Testis (tissue), 2 donors: ENCODE measurements at regions not wholly inside any gene's neighbourhood (a gene's known extent, or its start where the extent isn't known, plus 50 kb on each side); places are given as distances from the start of the nearest gene placed in this dataset.

ENCODE experiments used
- DNase-seq: peaks from one replicate; pipeline ENCODE4 v3.0.0-alpha.2; 2019
- H3K27ac ChIP-seq, 2 donors: fragments of 200-600 bp; sonication (generic); one replicate each; pipeline ENCODE4 v1.5.1; 2019
- H3K27me3 ChIP-seq: fragments of 200-600 bp; sonication (generic); one replicate; pipeline ENCODE4 v1.5.1; 2019
- H3K36me3 ChIP-seq: fragments of 200-600 bp; sonication (generic); one replicate; pipeline ENCODE4 v1.5.1; 2017; ENCODE audit warnings: low read depth; ENCODE audit errors: missing control alignments
- H3K4me1 ChIP-seq: fragments of 200-600 bp; sonication (generic); one replicate; pipeline ENCODE4 v1.5.1; 2019
- H3K4me3 ChIP-seq, 2 donors: fragments of 200-600 bp; sonication (generic); one replicate each; pipeline ENCODE4 v1.5.1; 2017 to 2019
- H3K9me3 ChIP-seq: fragments of 200-600 bp; sonication (generic); one replicate; pipeline ENCODE4 v1.5.1; 2017
- POLR2A ChIP-seq: fragments of 450-650 bp; IDR thresholded peaks from one replicate; pipeline ENCODE4 v1.6.1; 2017; ENCODE audit warnings: antibody characterized with exemption, mild to moderate bottlenecking, moderate library complexity
- WGBS, 2 donors: methylation state at CpG; one replicate each; pipeline ENCODE4 v1.1.5; 2018; 5-methylcytosine and 5-hydroxymethylcytosine counted together
- intact Hi-C: fragments of 100-400 bp; cut with DNase I; formaldehyde crosslinking; loops from one replicate; pipeline ENCODE4 v1.15.1; 2023; ENCODE audit warnings: low total_unique reads
- TF ChIP-seq, protein P1 (sequence below), 3 experiments: fragments of 450-650 bp in 2 of 3; fragments of 200-600 bp in 1 of 3; sonication (generic) in 1 of 3; IDR thresholded peaks; one replicate each; pipeline ENCODE4 v1.5.1; 2016 to 2019; ENCODE audit warnings: antibody characterized with exemption in 3 of 3, mild to moderate bottlenecking in 2 of 3, moderate library complexity in 1 of 3

DNA sequence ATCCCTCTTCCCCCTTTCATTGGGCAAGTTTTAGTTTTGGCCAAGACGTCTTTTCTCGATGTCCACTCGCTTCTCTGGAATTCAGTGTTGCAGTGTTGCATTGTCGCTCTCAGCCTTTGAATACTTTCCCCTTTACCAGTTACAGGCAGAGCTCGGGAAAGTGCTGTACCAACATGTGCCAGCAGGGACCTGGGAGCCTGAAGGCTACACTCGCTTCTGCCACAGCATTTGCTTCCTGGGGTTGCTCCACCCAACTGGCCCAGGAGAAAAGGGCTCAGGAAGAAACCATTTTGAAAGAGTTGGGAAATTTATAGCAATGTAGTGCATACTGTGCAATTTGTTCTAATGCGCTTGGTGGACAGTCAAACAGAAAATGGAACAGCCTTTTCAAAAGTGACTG lies 78.6 kb downstream of the LINC00237 start:
- H3K36me3 ChIP-seq, result no peaks in the 10 kb centered on the region
- intact Hi-C loops, result no loop called here
- no peak for DNase-seq
- TF ChIP-seq POLR2A, result no peak
- TF ChIP-seq, protein P1, sequence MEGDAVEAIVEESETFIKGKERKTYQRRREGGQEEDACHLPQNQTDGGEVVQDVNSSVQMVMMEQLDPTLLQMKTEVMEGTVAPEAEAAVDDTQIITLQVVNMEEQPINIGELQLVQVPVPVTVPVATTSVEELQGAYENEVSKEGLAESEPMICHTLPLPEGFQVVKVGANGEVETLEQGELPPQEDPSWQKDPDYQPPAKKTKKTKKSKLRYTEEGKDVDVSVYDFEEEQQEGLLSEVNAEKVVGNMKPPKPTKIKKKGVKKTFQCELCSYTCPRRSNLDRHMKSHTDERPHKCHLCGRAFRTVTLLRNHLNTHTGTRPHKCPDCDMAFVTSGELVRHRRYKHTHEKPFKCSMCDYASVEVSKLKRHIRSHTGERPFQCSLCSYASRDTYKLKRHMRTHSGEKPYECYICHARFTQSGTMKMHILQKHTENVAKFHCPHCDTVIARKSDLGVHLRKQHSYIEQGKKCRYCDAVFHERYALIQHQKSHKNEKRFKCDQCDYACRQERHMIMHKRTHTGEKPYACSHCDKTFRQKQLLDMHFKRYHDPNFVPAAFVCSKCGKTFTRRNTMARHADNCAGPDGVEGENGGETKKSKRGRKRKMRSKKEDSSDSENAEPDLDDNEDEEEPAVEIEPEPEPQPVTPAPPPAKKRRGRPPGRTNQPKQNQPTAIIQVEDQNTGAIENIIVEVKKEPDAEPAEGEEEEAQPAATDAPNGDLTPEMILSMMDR (IDR thresholded peaks at IDR 0.05), result no peak
- H3K4me3 ChIP-seq, result no peak overlapping the region
- H3K27me3 ChIP-seq, result no peaks in the 10 kb centered on the region
- no peaks in the 10 kb centered on the region for H3K9me3 ChIP-seq
- WGBS, 2 donors, result 57 to 64% methylated on average over 7 of the region's 7 CpGs
- no peaks in the 10 kb centered on the region for H3K4me1 ChIP-seq
- H3K27ac ChIP-seq, result no peak overlapping the region

DNA sequence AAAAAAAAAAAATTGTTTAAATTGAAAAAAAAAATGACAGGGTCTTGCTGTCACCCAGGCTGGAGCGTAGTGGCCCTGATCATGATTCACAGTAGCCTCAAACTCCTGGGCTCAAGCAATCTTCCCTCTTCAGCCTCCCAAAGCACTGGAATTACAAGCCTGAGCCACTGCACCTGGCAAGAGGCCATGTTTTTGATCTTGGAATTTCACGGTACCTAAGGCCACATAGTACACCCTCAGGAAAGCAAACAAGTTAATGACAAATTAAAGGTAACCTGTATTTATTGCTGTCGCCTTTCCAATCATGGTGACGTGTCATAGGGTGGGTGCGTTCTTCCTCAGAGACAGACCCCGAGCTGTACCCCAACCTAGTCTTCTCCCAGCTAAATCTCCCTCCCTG lies 79.2 kb downstream of the LINC00237 start:
- H3K9me3 ChIP-seq, result no peaks in the 10 kb centered on the region
- no peak for TF ChIP-seq POLR2A
- no peak overlapping the region for H3K27ac ChIP-seq
- no peak overlapping the region for H3K4me3 ChIP-seq
- no peaks in the 10 kb centered on the region for H3K36me3 ChIP-seq
- no peaks in the 10 kb centered on the region for H3K27me3 ChIP-seq
- WGBS, 2 donors, result 57 to 70% methylated on average over 6 of the region's 6 CpGs
- intact Hi-C loops, result no loop called here
- DNase-seq, result no peak
- H3K4me1 ChIP-seq, result no peaks in the 10 kb centered on the region

DNA sequence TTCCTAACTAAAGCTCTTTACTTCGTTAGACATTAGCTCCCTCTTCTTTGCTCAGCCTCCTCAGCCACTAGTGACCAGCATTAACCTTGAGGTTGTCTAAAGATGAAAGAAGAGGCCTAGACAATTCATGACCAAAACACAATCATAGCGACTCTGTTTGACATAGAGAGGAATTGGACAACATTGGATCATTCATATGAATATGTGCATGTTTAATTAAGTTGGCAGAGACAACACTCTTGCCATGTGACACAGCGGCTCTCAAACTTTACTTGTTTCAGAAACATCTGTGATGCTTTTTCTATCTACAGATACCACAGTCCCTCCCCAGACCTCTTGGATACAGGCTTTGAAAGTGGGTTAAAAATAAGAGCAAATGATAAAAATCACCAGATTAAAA lies 81.7 kb downstream of the LINC00237 start:
- Histone ChIP-seq H3K9me3 (no peaks in the 10 kb centered on the region), H3K4me1 (no peaks in the 10 kb centered on the region), H3K36me3 (no peaks in the 10 kb centered on the region), H3K27me3 (no peaks in the 10 kb centered on the region), H3K4me3 (no peak overlapping the region), H3K27ac (no peak overlapping the region)
- intact Hi-C loops, result no loop called here
- 91 to 93% methylated on average over 3 of the region's 3 CpGs for WGBS, 2 donors
- DNase-seq, result no peak
- no peak for TF ChIP-seq POLR2A
- TF ChIP-seq, protein P1 (IDR thresholded peaks at IDR 0.05), result no peak

DNA sequence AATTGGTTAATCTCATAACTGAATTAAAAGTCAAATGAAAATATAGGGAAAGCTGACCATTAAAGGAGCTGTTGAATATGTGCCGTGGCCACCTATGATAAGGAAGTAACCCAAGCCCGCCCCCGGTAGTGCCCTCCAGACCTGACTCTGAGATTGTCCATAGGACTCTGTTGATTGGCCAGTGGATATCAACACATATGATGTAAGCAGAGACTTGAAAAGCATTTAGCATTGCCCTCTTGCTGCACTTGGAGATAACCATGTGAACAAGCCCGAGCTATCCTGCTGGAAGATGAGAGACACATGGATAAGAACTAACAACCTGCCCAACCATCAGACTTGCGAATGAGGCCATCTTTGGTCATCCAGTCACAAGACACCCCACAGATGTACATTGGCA lies 83.2 kb downstream of the LINC00237 start:
- intact Hi-C loops, result no loop called here
- Histone ChIP-seq H3K27me3 (no peaks in the 10 kb centered on the region), H3K27ac (no peak overlapping the region), H3K36me3 (no peaks in the 10 kb centered on the region), H3K9me3 (no peaks in the 10 kb centered on the region), H3K4me3 (no peak overlapping the region), H3K4me1 (no peaks in the 10 kb centered on the region)
- TF ChIP-seq, protein P1 (IDR thresholded peaks at IDR 0.05), result no peak
- TF ChIP-seq POLR2A, result no peak
- DNase-seq, result no peak
- WGBS, 2 donors, result 85 to 88% methylated on average over 5 of the region's 5 CpGs

DNA sequence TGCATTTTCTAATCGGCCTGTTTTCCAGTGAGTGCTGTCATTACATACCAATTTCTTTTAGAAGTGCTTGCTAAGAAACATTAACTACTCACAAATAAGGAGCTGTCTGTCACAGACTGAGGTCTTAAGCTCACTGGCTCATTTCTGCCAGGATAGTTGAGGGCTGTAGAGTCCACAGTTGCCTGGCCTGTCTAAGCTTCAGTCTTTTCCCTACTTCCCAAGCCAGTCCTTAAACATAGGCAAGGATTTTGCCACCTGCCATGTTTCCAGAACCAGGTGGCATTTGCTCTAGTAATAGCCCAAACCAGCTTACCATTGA lies 84.7 kb downstream of the LINC00237 start:
- Histone ChIP-seq H3K9me3 (no peaks in the 10 kb centered on the region), H3K4me3 (no peak overlapping the region), H3K27me3 (no peaks in the 10 kb centered on the region), H3K4me1 (no peaks in the 10 kb centered on the region), H3K27ac (no peak overlapping the region), H3K36me3 (no peaks in the 10 kb centered on the region)
- no peak for DNase-seq
- TF ChIP-seq, protein P1 (IDR thresholded peaks at IDR 0.05), result no peak
- no peak for TF ChIP-seq POLR2A
- intact Hi-C loops, result no loop called here
- WGBS, 2 donors, result 53 to 62% methylated on average over 1 of the region's 1 CpG
